HEK293 (cell line): ENCODE measurements at regions not wholly inside any gene's neighbourhood (a gene's known extent, or its start where the extent isn't known, plus 50 kb on each side); places are given as distances from the start of the nearest gene placed in this dataset.

ENCODE experiments used
- CTCF ChIA-PET: fragments of 350-600 bp; formaldehyde crosslinking; extraction: SDS; loops from one replicate; lab custom pipeline; 2021; ENCODE audit warnings: antibody characterized with exemption; lab: Yijun Ruan, JAX
- POLR2A ChIA-PET: fragments of 300-600 bp; formaldehyde crosslinking; extraction: SDS; loops from one replicate; lab custom pipeline; 2020; ENCODE audit warnings: antibody characterized with exemption, inconsistent platforms; lab: Yijun Ruan, JAX
- H3K27ac ChIP-seq: fragments of 200-500 bp; sonication (Bioruptor generic); 2 replicates; pipeline ENCODE4 v1.5.1; 2014; ENCODE audit warnings: low read depth, low read length, control low read depth, inconsistent platforms; ENCODE audit errors: extremely low read depth
- H3K36me3 ChIP-seq, 2 experiments: fragments of 200-500 bp in 1 of 2; sonication (Bioruptor generic) in 1 of 2; 1 replicate in 1 of 2; 2 replicates in 1 of 2; pipeline ENCODE4 v1.5.1; 2014 to 2017; ENCODE audit warnings: inconsistent platforms in 2 of 2, low read length in 2 of 2; ENCODE audit not compliant: control insufficient read depth in 2 of 2, insufficient read depth in 1 of 2
- H3K4me1 ChIP-seq: fragments of 200-500 bp; sonication (Bioruptor generic); 2 replicates; pipeline ENCODE4 v1.5.1; 2014; ENCODE audit warnings: mild to moderate bottlenecking, low read length, inconsistent platforms; ENCODE audit not compliant: control insufficient read depth, insufficient read depth
- H3K4me3 ChIP-seq: 2 replicates; pipeline ENCODE4 v1.5.1; 2011; ENCODE audit warnings: low read depth, mild to moderate bottlenecking, control low read depth, low read length, moderate library complexity
- H3K9me3 ChIP-seq: fragments of 200-500 bp; sonication (Bioruptor generic); 2 replicates; pipeline ENCODE4 v1.5.1; 2014; ENCODE audit warnings: low read depth, low read length, inconsistent platforms; ENCODE audit not compliant: control insufficient read depth, insufficient read depth
- FEZF1 ChIP-seq: fragments of 450-650 bp; formaldehyde crosslinking; IDR thresholded peaks from 2 replicates; pipeline ENCODE4 v1.5.1; 2016; ENCODE audit warnings: missing biosample characterization, missing genetic modification characterization
- GFI1B ChIP-seq: fragments of 450-650 bp; formaldehyde crosslinking; IDR thresholded peaks from 2 replicates; pipeline ENCODE4 v1.5.1; 2016; ENCODE audit warnings: missing biosample characterization, missing genetic modification characterization
- GLIS1 ChIP-seq: fragments of 450-650 bp; formaldehyde crosslinking; IDR thresholded peaks from 2 replicates; pipeline ENCODE4 v1.5.1; 2016; ENCODE audit warnings: missing biosample characterization, missing genetic modification characterization
- KLF9 ChIP-seq: fragments of 450-650 bp; formaldehyde crosslinking; IDR thresholded peaks from 2 replicates; pipeline ENCODE4 v1.5.1; 2016; ENCODE audit warnings: missing biosample characterization, missing genetic modification characterization, low read depth
- OSR2 ChIP-seq: fragments of 450-650 bp; formaldehyde crosslinking; IDR thresholded peaks from 2 replicates; pipeline ENCODE4 v1.5.1; 2016; ENCODE audit warnings: missing biosample characterization, missing genetic modification characterization
- SCRT1 ChIP-seq: fragments of 450-650 bp; formaldehyde crosslinking; IDR thresholded peaks from 2 replicates; pipeline ENCODE4 v1.5.1; 2016; ENCODE audit warnings: missing biosample characterization, missing genetic modification characterization, borderline replicate concordance
- WT1 ChIP-seq: fragments of 450-650 bp; formaldehyde crosslinking; IDR thresholded peaks from 2 replicates; pipeline ENCODE4 v1.5.1; 2016; ENCODE audit warnings: missing biosample characterization, missing genetic modification characterization
- ZBTB17 ChIP-seq: fragments of 450-650 bp; formaldehyde crosslinking; IDR thresholded peaks from 2 replicates; pipeline ENCODE4 v1.5.1; 2016; ENCODE audit warnings: missing biosample characterization, missing genetic modification characterization
- ZBTB21 ChIP-seq: fragments of 450-650 bp; formaldehyde crosslinking; IDR thresholded peaks from 2 replicates; pipeline ENCODE4 v1.5.1; 2017; ENCODE audit warnings: missing biosample characterization, missing genetic modification characterization
- ZBTB8A ChIP-seq: fragments of 450-650 bp; formaldehyde crosslinking; IDR thresholded peaks from 2 replicates; pipeline ENCODE4 v1.5.1; 2016; ENCODE audit warnings: missing biosample characterization, missing genetic modification characterization
- ZIC2 ChIP-seq: fragments of 450-650 bp; formaldehyde crosslinking; IDR thresholded peaks from 2 replicates; pipeline ENCODE4 v1.5.1; 2016; ENCODE audit warnings: missing biosample characterization, missing genetic modification characterization
- ZNF121 ChIP-seq: fragments of 450-650 bp; formaldehyde crosslinking; IDR thresholded peaks from 2 replicates; pipeline ENCODE4 v1.5.1; 2016; ENCODE audit warnings: missing biosample characterization, missing genetic modification characterization
- ZNF24 ChIP-seq: fragments of 450-650 bp; formaldehyde crosslinking; IDR thresholded peaks from 2 replicates; pipeline ENCODE4 v1.5.1; 2016; ENCODE audit warnings: missing biosample characterization, missing genetic modification characterization
- ZNF302 ChIP-seq: fragments of 450-650 bp; formaldehyde crosslinking; IDR thresholded peaks from 2 replicates; pipeline ENCODE4 v1.5.1; 2016; ENCODE audit warnings: missing biosample characterization, missing genetic modification characterization, low read depth
- ZNF394 ChIP-seq: fragments of 450-650 bp; formaldehyde crosslinking; IDR thresholded peaks from 2 replicates; pipeline ENCODE4 v1.5.1; 2016; ENCODE audit warnings: missing biosample characterization, missing genetic modification characterization, mild to moderate bottlenecking, moderate library complexity, borderline replicate concordance
- ZNF416 ChIP-seq: fragments of 450-650 bp; formaldehyde crosslinking; IDR thresholded peaks from 2 replicates; pipeline ENCODE4 v1.5.1; 2016; ENCODE audit warnings: missing biosample characterization, missing genetic modification characterization
- ZNF473 ChIP-seq: fragments of 450-650 bp; formaldehyde crosslinking; IDR thresholded peaks from 2 replicates; pipeline ENCODE4 v1.5.1; 2017; ENCODE audit warnings: missing biosample characterization, missing genetic modification characterization
- ZNF510 ChIP-seq: fragments of 450-650 bp; formaldehyde crosslinking; IDR thresholded peaks from 2 replicates; pipeline ENCODE4 v1.5.1; 2018; ENCODE audit warnings: mild to moderate bottlenecking, missing genetic modification characterization, missing biosample characterization; ENCODE audit not compliant: insufficient replicate concordance
- ZNF558 ChIP-seq: fragments of 450-650 bp; formaldehyde crosslinking; IDR thresholded peaks from 2 replicates; pipeline ENCODE4 v1.5.1; 2016; ENCODE audit warnings: missing biosample characterization, missing genetic modification characterization
- ZNF629 ChIP-seq: fragments of 450-650 bp; formaldehyde crosslinking; IDR thresholded peaks from 2 replicates; pipeline ENCODE4 v1.5.1; 2017; ENCODE audit warnings: missing biosample characterization, missing genetic modification characterization
- ZNF660 ChIP-seq: fragments of 450-650 bp; IDR thresholded peaks from 2 replicates; pipeline ENCODE4 v1.5.1; 2018; ENCODE audit warnings: missing biosample characterization, mild to moderate bottlenecking, missing genetic modification characterization
- ZNF785 ChIP-seq: fragments of 450-650 bp; formaldehyde crosslinking; IDR thresholded peaks from 2 replicates; pipeline ENCODE4 v1.5.1; 2016; ENCODE audit warnings: missing biosample characterization, missing genetic modification characterization
- ZSCAN30 ChIP-seq: fragments of 450-650 bp; IDR thresholded peaks from 2 replicates; pipeline ENCODE4 v1.5.1; 2018; ENCODE audit warnings: missing biosample characterization, mild to moderate bottlenecking, missing genetic modification characterization, moderate library complexity
- ZXDB ChIP-seq: fragments of 450-650 bp; formaldehyde crosslinking; IDR thresholded peaks from 2 replicates; pipeline ENCODE4 v1.5.1; 2016; ENCODE audit warnings: missing biosample characterization, missing genetic modification characterization
- TF ChIP-seq, protein P1 (sequence below): fragments of 450-650 bp; formaldehyde crosslinking; IDR thresholded peaks from 2 replicates; pipeline ENCODE4 v1.5.1; 2016; ENCODE audit warnings: missing biosample characterization, missing genetic modification characterization
- TF ChIP-seq, protein P2 (sequence below): fragments of 450-650 bp; formaldehyde crosslinking; IDR thresholded peaks from 2 replicates; pipeline ENCODE4 v1.5.1; 2017; ENCODE audit warnings: missing biosample characterization, missing genetic modification characterization
- TF ChIP-seq, protein P3 (sequence below): fragments of 450-650 bp; formaldehyde crosslinking; IDR thresholded peaks from 2 replicates; pipeline ENCODE4 v1.5.1; 2016; ENCODE audit warnings: missing biosample characterization, missing genetic modification characterization
- TF ChIP-seq, protein P4 (sequence below): fragments of 450-650 bp; formaldehyde crosslinking; IDR thresholded peaks from 2 replicates; pipeline ENCODE4 v1.5.1; 2017; ENCODE audit warnings: missing biosample characterization, missing genetic modification characterization
- TF ChIP-seq, protein P5 (sequence below): fragments of 450-650 bp; formaldehyde crosslinking; IDR thresholded peaks from 2 replicates; pipeline ENCODE4 v1.5.1; 2016; ENCODE audit warnings: missing biosample characterization, missing genetic modification characterization
- TF ChIP-seq, protein P6 (sequence below): fragments of 450-650 bp; formaldehyde crosslinking; IDR thresholded peaks from 2 replicates; pipeline ENCODE4 v1.5.1; 2016; ENCODE audit warnings: missing biosample characterization, missing genetic modification characterization

DNA sequence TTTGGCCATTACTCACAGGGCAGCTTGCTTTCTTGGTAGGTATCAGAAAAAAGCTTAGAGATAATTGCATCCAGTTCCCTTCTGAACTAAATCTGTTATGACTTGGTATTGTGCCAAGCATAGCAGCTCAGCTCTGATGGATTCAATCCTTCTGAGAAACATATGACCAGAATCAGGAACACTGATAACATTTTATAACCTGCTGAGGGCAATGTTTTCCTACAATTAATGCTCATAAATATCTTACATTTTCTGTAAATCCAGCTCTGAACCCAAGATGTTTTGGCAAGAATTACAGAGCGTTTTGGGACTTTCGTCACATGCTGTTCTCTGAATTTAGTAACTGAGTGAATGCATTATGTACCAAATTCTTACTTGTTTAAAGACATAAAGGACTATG lies 167.8 kb downstream of the KIF20B start:
- Histone ChIP-seq H3K27ac (peak overlapping the region; percentile 68), H3K4me1 (peaks cover 32% of the 10 kb centered on the region), H3K9me3 (no peaks in the 10 kb centered on the region), H3K36me3 (no peaks in the 10 kb centered on the region), H3K4me3 (no peak overlapping the region)
- POLR2A ChIA-PET: no interaction called here
- CTCF ChIA-PET: no interaction called here
- peak; percentile 52; the same call in 1 of the 2 replicates for TF ChIP-seq ZIC2 (tag by site-specific recombination)
- no peak for TF ChIP-seq SCRT1 (tag by site-specific recombination)
- TF ChIP-seq ZNF510: peak; percentile 40
- 0 out of 2 replicates have a peak, but pooled peaks have one; percentile 28 for TF ChIP-seq ZNF558 (tag by site-specific recombination)
- no peak for TF ChIP-seq ZNF394 (tag by site-specific recombination)
- TF ChIP-seq FEZF1 (tag by site-specific recombination): peak; percentile 65
- no peak for TF ChIP-seq ZNF121 (tag by site-specific recombination)
- TF ChIP-seq, protein P1, sequence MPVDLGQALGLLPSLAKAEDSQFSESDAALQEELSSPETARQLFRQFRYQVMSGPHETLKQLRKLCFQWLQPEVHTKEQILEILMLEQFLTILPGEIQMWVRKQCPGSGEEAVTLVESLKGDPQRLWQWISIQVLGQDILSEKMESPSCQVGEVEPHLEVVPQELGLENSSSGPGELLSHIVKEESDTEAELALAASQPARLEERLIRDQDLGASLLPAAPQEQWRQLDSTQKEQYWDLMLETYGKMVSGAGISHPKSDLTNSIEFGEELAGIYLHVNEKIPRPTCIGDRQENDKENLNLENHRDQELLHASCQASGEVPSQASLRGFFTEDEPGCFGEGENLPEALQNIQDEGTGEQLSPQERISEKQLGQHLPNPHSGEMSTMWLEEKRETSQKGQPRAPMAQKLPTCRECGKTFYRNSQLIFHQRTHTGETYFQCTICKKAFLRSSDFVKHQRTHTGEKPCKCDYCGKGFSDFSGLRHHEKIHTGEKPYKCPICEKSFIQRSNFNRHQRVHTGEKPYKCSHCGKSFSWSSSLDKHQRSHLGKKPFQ (tag by site-specific recombination): 0 out of 2 replicates have a peak, but pooled peaks have one; percentile 13
- TF ChIP-seq ZSCAN30 (tag by site-specific recombination): 0 out of 2 replicates have a peak, but pooled peaks have one; percentile 27
- TF ChIP-seq ZNF416: no peak
- peak; percentile 31; the same call in 1 of the 2 replicates for TF ChIP-seq ZNF660
- TF ChIP-seq, protein P2, sequence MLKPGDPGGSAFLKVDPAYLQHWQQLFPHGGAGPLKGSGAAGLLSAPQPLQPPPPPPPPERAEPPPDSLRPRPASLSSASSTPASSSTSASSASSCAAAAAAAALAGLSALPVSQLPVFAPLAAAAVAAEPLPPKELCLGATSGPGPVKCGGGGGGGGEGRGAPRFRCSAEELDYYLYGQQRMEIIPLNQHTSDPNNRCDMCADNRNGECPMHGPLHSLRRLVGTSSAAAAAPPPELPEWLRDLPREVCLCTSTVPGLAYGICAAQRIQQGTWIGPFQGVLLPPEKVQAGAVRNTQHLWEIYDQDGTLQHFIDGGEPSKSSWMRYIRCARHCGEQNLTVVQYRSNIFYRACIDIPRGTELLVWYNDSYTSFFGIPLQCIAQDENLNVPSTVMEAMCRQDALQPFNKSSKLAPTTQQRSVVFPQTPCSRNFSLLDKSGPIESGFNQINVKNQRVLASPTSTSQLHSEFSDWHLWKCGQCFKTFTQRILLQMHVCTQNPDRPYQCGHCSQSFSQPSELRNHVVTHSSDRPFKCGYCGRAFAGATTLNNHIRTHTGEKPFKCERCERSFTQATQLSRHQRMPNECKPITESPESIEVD (tag by site-specific recombination): peak; percentile 92
- peak; percentile 43; the same call in 1 of the 2 replicates for TF ChIP-seq ZNF629
- TF ChIP-seq GFI1B (tag by site-specific recombination): peak; percentile 59; the same call in 1 of the 2 replicates
- TF ChIP-seq, protein P3, sequence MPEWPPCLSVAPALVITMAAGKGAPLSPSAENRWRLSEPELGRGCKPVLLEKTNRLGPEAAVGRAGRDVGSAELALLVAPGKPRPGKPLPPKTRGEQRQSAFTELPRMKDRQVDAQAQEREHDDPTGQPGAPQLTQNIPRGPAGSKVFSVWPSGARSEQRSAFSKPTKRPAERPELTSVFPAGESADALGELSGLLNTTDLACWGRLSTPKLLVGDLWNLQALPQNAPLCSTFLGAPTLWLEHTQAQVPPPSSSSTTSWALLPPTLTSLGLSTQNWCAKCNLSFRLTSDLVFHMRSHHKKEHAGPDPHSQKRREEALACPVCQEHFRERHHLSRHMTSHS: peak; percentile 72
- TF ChIP-seq, protein P4, sequence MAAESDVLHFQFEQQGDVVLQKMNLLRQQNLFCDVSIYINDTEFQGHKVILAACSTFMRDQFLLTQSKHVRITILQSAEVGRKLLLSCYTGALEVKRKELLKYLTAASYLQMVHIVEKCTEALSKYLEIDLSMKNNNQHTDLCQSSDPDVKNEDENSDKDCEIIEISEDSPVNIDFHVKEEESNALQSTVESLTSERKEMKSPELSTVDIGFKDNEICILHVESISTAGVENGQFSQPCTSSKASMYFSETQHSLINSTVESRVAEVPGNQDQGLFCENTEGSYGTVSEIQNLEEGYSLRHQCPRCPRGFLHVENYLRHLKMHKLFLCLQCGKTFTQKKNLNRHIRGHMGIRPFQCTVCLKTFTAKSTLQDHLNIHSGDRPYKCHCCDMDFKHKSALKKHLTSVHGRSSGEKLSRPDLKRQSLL: no peak
- TF ChIP-seq ZNF785 (tag by site-specific recombination): no peak
- peak; percentile 55; the same call in 1 of the 2 replicates for TF ChIP-seq ZNF24 (tag by site-specific recombination)
- TF ChIP-seq, protein P5, sequence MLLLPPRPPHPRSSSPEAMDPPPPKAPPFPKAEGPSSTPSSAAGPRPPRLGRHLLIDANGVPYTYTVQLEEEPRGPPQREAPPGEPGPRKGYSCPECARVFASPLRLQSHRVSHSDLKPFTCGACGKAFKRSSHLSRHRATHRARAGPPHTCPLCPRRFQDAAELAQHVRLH (tag by site-specific recombination): 0 out of 2 replicates have a peak, but pooled peaks have one; percentile 11
- TF ChIP-seq, protein P6, sequence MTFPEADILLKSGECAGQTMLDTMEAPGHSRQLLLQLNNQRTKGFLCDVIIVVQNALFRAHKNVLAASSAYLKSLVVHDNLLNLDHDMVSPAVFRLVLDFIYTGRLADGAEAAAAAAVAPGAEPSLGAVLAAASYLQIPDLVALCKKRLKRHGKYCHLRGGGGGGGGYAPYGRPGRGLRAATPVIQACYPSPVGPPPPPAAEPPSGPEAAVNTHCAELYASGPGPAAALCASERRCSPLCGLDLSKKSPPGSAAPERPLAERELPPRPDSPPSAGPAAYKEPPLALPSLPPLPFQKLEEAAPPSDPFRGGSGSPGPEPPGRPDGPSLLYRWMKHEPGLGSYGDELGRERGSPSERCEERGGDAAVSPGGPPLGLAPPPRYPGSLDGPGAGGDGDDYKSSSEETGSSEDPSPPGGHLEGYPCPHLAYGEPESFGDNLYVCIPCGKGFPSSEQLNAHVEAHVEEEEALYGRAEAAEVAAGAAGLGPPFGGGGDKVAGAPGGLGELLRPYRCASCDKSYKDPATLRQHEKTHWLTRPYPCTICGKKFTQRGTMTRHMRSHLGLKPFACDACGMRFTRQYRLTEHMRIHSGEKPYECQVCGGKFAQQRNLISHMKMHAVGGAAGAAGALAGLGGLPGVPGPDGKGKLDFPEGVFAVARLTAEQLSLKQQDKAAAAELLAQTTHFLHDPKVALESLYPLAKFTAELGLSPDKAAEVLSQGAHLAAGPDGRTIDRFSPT (tag by site-specific recombination): no peak
- peak; percentile 58; the same call in 1 of the 2 replicates for TF ChIP-seq ZBTB8A
- TF ChIP-seq ZNF302 (tag by site-specific recombination): peak; percentile 81; the same call in 1 of the 2 replicates
- TF ChIP-seq ZBTB17 (tag by site-specific recombination): peak; percentile 69
- no peak for TF ChIP-seq ZNF473 (tag by site-specific recombination)
- TF ChIP-seq OSR2 (tag by site-specific recombination): peak; percentile 77
- TF ChIP-seq ZBTB21 (tag by site-specific recombination): peak; percentile 42; the same call in 1 of the 2 replicates
- no peak for TF ChIP-seq KLF9 (tag by site-specific recombination)
- TF ChIP-seq GLIS1 (tag by site-specific recombination): 0 out of 2 replicates have a peak, but pooled peaks have one; percentile 14
- TF ChIP-seq WT1 (tag by site-specific recombination): peak; percentile 48; the same call in 1 of the 2 replicates
- peak; percentile 54 for TF ChIP-seq ZXDB
